HEK293 (cell line): ENCODE measurements at regions not wholly inside any gene's neighbourhood (a gene's known extent, or its start where the extent isn't known, plus 50 kb on each side); places are given as distances from the start of the nearest gene placed in this dataset.

Source experiments
- CTCF ChIA-PET: fragments of 350-600 bp; formaldehyde crosslinking; extraction: SDS; loops from one replicate; lab custom pipeline; 2021; ENCODE audit warnings: antibody characterized with exemption; lab: Yijun Ruan, JAX
- POLR2A ChIA-PET: fragments of 300-600 bp; formaldehyde crosslinking; extraction: SDS; loops from one replicate; lab custom pipeline; 2020; ENCODE audit warnings: antibody characterized with exemption, inconsistent platforms; lab: Yijun Ruan, JAX
- H3K27ac ChIP-seq: fragments of 200-500 bp; sonication (Bioruptor generic); 2 replicates; pipeline ENCODE4 v1.5.1; 2014; ENCODE audit warnings: low read depth, low read length, control low read depth, inconsistent platforms; ENCODE audit errors: extremely low read depth
- H3K36me3 ChIP-seq, 2 experiments: fragments of 200-500 bp in 1 of 2; sonication (Bioruptor generic) in 1 of 2; 1 replicate in 1 of 2; 2 replicates in 1 of 2; pipeline ENCODE4 v1.5.1; 2014 to 2017; ENCODE audit warnings: inconsistent platforms in 2 of 2, low read length in 2 of 2; ENCODE audit not compliant: control insufficient read depth in 2 of 2, insufficient read depth in 1 of 2
- H3K4me1 ChIP-seq: fragments of 200-500 bp; sonication (Bioruptor generic); 2 replicates; pipeline ENCODE4 v1.5.1; 2014; ENCODE audit warnings: mild to moderate bottlenecking, low read length, inconsistent platforms; ENCODE audit not compliant: control insufficient read depth, insufficient read depth
- H3K4me3 ChIP-seq: 2 replicates; pipeline ENCODE4 v1.5.1; 2011; ENCODE audit warnings: low read depth, mild to moderate bottlenecking, control low read depth, low read length, moderate library complexity
- H3K9me3 ChIP-seq: fragments of 200-500 bp; sonication (Bioruptor generic); 2 replicates; pipeline ENCODE4 v1.5.1; 2014; ENCODE audit warnings: low read depth, low read length, inconsistent platforms; ENCODE audit not compliant: control insufficient read depth, insufficient read depth
- BCL11B ChIP-seq: fragments of 450-650 bp; formaldehyde crosslinking; IDR thresholded peaks from 2 replicates; pipeline ENCODE4 v1.5.1; 2016; ENCODE audit warnings: low read depth, missing biosample characterization, missing genetic modification characterization
- FEZF1 ChIP-seq: fragments of 450-650 bp; formaldehyde crosslinking; IDR thresholded peaks from 2 replicates; pipeline ENCODE4 v1.5.1; 2016; ENCODE audit warnings: missing biosample characterization, missing genetic modification characterization
- GLI4 ChIP-seq: fragments of 450-650 bp; formaldehyde crosslinking; IDR thresholded peaks from 2 replicates; pipeline ENCODE4 v1.5.1; 2016; ENCODE audit warnings: missing biosample characterization, missing genetic modification characterization
- HOXA7 ChIP-seq: sonication (generic); formaldehyde crosslinking; IDR thresholded peaks from 2 replicates; pipeline ENCODE4 v1.8.1; 2022; ENCODE audit warnings: missing genetic modification reagents, borderline replicate concordance
- PRDM1 ChIP-seq: fragments of 450-650 bp; formaldehyde crosslinking; IDR thresholded peaks from 2 replicates; pipeline ENCODE4; 2016; ENCODE audit warnings: missing biosample characterization, missing genetic modification characterization
- SP7 ChIP-seq: fragments of 450-650 bp; formaldehyde crosslinking; IDR thresholded peaks from 2 replicates; pipeline ENCODE4 v1.5.1; 2016; ENCODE audit warnings: missing biosample characterization, missing genetic modification characterization
- ZBTB7A ChIP-seq: fragments of 450-650 bp; formaldehyde crosslinking; IDR thresholded peaks from 2 replicates; pipeline ENCODE4 v1.5.1; 2016; ENCODE audit warnings: low read depth, missing biosample characterization, missing genetic modification characterization
- ZNF114 ChIP-seq: fragments of 450-650 bp; formaldehyde crosslinking; IDR thresholded peaks from 2 replicates; pipeline ENCODE4 v1.5.0; 2017; ENCODE audit warnings: missing biosample characterization, missing genetic modification characterization
- ZNF132 ChIP-seq: fragments of 450-650 bp; formaldehyde crosslinking; IDR thresholded peaks from 2 replicates; pipeline ENCODE4 v1.5.1; 2017; ENCODE audit warnings: missing biosample characterization, missing genetic modification characterization, borderline replicate concordance
- ZNF16 ChIP-seq: fragments of 450-650 bp; formaldehyde crosslinking; IDR thresholded peaks from 2 replicates; pipeline ENCODE4 v1.5.1; 2016; ENCODE audit warnings: low read depth, missing biosample characterization, missing genetic modification characterization
- ZNF202 ChIP-seq: fragments of 450-650 bp; formaldehyde crosslinking; IDR thresholded peaks from 2 replicates; pipeline ENCODE4 v1.5.1; 2016; ENCODE audit warnings: missing biosample characterization, missing genetic modification characterization, borderline replicate concordance
- ZNF211 ChIP-seq: fragments of 450-650 bp; formaldehyde crosslinking; IDR thresholded peaks from 2 replicates; pipeline ENCODE4 v1.5.1; 2016; ENCODE audit warnings: low read depth, missing biosample characterization, missing genetic modification characterization
- ZNF223 ChIP-seq: fragments of 450-650 bp; formaldehyde crosslinking; IDR thresholded peaks from 2 replicates; pipeline ENCODE4 v1.5.1; 2016; ENCODE audit warnings: missing biosample characterization, missing genetic modification characterization
- ZNF280D ChIP-seq: fragments of 450-650 bp; formaldehyde crosslinking; IDR thresholded peaks from 2 replicates; pipeline ENCODE4 v1.5.1; 2016; ENCODE audit warnings: missing biosample characterization, missing genetic modification characterization
- ZNF311 ChIP-seq: fragments of 450-650 bp; formaldehyde crosslinking; IDR thresholded peaks from 2 replicates; pipeline ENCODE4 v1.5.1; 2017; ENCODE audit warnings: missing biosample characterization, missing genetic modification characterization, borderline replicate concordance
- ZNF324 ChIP-seq: fragments of 450-650 bp; formaldehyde crosslinking; IDR thresholded peaks from 2 replicates; pipeline ENCODE4 v1.5.1; 2016; ENCODE audit warnings: missing biosample characterization, missing genetic modification characterization
- ZNF416 ChIP-seq: fragments of 450-650 bp; formaldehyde crosslinking; IDR thresholded peaks from 2 replicates; pipeline ENCODE4 v1.5.1; 2016; ENCODE audit warnings: missing biosample characterization, missing genetic modification characterization
- ZNF423 ChIP-seq: fragments of 450-650 bp; formaldehyde crosslinking; IDR thresholded peaks from 2 replicates; pipeline ENCODE4 v1.5.1; 2016; ENCODE audit warnings: missing biosample characterization, missing genetic modification characterization
- ZNF473 ChIP-seq: fragments of 450-650 bp; formaldehyde crosslinking; IDR thresholded peaks from 2 replicates; pipeline ENCODE4 v1.5.1; 2017; ENCODE audit warnings: missing biosample characterization, missing genetic modification characterization
- ZNF529 ChIP-seq: fragments of 450-650 bp; formaldehyde crosslinking; IDR thresholded peaks from 2 replicates; pipeline ENCODE4 v1.5.1; 2017; ENCODE audit warnings: missing genetic modification characterization, missing biosample characterization; ENCODE audit not compliant: insufficient replicate concordance
- ZSCAN5A ChIP-seq: fragments of 450-650 bp; formaldehyde crosslinking; IDR thresholded peaks from 2 replicates; pipeline ENCODE4 v1.5.1; 2016; ENCODE audit warnings: missing biosample characterization, missing genetic modification characterization
- TF ChIP-seq, protein P1 (sequence below): fragments of 450-650 bp; formaldehyde crosslinking; IDR thresholded peaks from 2 replicates; pipeline ENCODE4 v1.5.1; 2016; ENCODE audit warnings: missing biosample characterization, missing genetic modification characterization
- TF ChIP-seq, protein P2 (sequence below): fragments of 450-650 bp; formaldehyde crosslinking; IDR thresholded peaks from 2 replicates; pipeline ENCODE4 v1.5.1; 2016; ENCODE audit warnings: missing biosample characterization, missing genetic modification characterization

- no peak for TF ChIP-seq ZNF280D (tag by site-specific recombination)
- TF ChIP-seq ZNF324 (tag by site-specific recombination) = no peak
- no peak for TF ChIP-seq ZNF223 (tag by site-specific recombination)
- no peak for TF ChIP-seq PRDM1 (tag by site-specific recombination)
- TF ChIP-seq ZNF416 (tag by site-specific recombination) = no peak
- TF ChIP-seq ZNF473 (tag by site-specific recombination) = no peak
These were observed 246.5 kb upstream of the LRRN1 start (continued) for GRCh38 chr3:3552761-3553160.

DNA sequence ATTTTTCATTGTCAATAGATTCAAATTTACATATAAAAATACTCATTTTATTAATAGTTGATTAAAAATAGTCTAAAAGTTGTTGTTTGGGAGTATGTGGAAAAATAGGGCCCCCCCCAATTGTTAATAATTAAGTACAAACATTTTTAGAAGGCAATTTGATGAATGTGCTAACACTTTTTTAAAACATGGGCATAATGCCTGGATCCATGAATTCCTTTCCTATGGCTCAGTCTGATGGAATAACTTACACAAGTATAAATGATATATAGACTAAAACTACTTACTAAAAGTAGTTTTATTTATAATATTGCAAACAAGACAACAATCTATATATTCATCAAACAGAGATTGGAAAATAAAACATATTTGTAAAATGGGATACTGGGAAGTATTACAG is 247.2 kb upstream of the LRRN1 start:
- TF ChIP-seq ZNF529 (tag by site-specific recombination) = no peak
- no peak for TF ChIP-seq ZBTB7A (tag by site-specific recombination)
- no peak for TF ChIP-seq BCL11B
- TF ChIP-seq GLI4 (tag by site-specific recombination) = no peak
- TF ChIP-seq ZNF311 = no peak
- no peak for TF ChIP-seq ZNF423 (tag by site-specific recombination)
- no peak for TF ChIP-seq SP7 (tag by site-specific recombination)
- no peak for TF ChIP-seq ZNF132 (tag by site-specific recombination)
- TF ChIP-seq, protein P1, sequence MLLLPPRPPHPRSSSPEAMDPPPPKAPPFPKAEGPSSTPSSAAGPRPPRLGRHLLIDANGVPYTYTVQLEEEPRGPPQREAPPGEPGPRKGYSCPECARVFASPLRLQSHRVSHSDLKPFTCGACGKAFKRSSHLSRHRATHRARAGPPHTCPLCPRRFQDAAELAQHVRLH (tag by site-specific recombination) = no peak
- no peak for TF ChIP-seq HOXA7 (CRISPR knock-in tag)
- TF ChIP-seq, protein P2, sequence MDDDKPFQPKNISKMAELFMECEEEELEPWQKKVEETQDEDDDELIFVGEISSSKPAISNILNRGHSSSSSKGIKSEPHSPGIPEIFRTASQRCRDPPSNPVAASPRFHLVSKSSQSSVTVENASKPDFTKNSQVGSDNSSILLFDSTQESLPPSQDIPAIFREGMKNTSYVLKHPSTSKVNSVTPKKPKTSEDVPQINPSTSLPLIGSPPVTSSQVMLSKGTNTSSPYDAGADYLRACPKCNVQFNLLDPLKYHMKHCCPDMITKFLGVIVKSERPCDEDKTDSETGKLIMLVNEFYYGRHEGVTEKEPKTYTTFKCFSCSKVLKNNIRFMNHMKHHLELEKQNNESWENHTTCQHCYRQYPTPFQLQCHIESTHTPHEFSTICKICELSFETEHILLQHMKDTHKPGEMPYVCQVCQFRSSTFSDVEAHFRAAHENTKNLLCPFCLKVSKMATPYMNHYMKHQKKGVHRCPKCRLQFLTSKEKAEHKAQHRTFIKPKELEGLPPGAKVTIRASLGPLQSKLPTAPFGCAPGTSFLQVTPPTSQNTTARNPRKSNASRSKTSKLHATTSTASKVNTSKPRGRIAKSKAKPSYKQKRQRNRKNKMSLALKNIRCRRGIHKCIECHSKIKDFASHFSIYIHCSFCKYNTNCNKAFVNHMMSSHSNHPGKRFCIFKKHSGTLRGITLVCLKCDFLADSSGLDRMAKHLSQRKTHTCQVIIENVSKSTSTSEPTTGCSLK (tag by site-specific recombination) = no peak
- no peak for TF ChIP-seq FEZF1
- no peak for TF ChIP-seq ZNF211 (tag by site-specific recombination)
- TF ChIP-seq ZNF114 (tag by site-specific recombination) = no peak
- no peak for TF ChIP-seq ZNF202 (tag by site-specific recombination)
- no peak for TF ChIP-seq ZSCAN5A (tag by site-specific recombination)
- TF ChIP-seq ZNF16 (tag by site-specific recombination) = no peak
- Histone ChIP-seq H3K9me3 (no peaks in the 10 kb centered on the region), H3K36me3 (no peaks in the 10 kb centered on the region), H3K27ac (no peak overlapping the region), H3K4me3 (no peak overlapping the region), H3K4me1 (no peaks in the 10 kb centered on the region)
- ChIA-PET POLR2A (no interaction called here), CTCF (no interaction called here)
